Fibroblast of the conjunctiva (primary cell): ENCODE measurements at regions not wholly inside any gene's neighbourhood (a gene's known extent, or its start where the extent isn't known, plus 50 kb on each side); places are given as distances from the start of the nearest gene placed in this dataset.

Experiments
- DNase-seq: peaks from one replicate; pipeline ENCODE4 v3.0.0-alpha.2; 2010; ENCODE audit warnings: low read depth

DNA sequence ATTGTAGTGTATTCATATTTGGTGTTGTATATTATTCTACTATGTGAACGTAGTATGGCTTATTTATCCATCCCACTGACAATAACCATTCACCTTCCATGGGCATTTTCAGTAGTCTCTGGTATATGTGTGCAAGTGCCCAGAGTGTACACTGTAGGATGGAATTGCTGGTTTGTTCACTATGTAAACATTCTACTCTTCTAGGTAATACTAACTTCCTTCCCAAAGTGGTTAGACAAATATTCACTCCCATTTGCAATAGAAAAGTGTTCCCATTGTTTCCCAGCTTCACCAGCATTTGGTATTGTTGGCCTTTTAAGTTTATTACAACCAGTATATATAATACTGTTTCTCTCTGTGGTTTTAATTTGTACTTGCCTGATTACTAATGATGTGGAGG lies 153.7 kb downstream of the C7orf25 start:
- no peak for DNase-seq

DNA sequence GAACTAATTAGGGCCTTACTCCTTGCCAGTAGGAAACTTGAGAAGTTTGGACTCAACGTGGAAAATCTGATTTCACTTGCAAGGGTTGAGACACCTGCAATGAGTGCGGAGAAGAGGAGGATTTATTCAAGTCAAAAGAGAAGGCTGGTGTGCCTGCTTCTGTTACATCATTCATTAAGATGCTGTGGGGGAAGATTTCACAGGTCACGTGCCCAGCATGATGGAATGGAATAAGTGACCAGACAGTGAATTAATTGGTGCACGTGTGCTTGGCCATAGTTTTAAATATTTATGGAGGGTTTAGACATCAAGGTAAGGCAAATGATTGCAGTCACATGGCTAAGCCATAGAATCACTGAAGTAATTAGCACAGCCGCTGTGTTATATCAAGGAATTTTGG lies 155.0 kb downstream of the C7orf25 start:
- DNase-seq = no peak

DNA sequence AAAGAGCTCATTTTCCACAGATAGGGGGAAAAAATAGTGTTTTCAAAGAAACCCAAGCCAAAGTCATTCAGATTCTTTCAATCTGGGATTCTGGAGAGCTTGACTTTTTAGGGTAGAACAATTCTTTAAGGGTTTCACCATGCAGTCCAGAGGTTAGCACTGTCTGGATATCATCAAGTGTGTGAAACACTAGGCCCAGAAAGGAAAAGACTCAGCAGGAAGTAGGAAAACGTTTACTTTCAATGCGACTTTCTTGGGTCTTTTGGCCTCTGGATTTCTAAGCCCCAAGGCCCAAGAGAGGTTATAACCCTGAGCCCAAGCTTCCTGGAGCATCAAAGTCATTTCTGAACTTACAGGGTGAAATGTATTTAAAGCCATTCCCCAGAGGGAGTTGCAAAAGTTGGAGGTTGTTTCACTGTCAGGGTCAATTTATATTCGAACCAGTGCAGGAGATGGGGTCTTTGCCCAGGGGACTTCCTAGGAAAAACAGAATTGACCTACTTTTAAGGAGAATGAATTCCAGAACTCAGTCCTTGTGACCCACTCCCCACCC lies 158.0 kb downstream of the C7orf25 start:
- no peak for DNase-seq

DNA sequence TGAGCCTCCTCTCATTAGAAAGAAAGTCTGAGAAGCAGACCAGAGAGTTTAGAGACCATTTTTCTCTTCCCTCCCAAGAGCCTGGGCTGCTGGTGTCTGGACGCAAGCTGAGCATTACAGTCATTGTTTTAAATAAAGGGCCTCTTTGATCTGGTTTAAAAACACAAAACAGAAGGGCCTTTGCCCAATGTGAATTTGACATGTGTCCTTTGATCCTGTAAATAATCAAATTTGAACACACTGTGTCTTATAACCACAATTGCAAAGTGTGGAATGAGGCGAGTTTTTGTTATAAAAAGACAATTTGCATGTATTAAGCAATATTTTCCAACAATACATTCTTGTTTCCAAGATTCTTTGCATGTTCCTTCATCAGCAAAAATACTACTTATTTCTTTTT lies 158.5 kb downstream of the C7orf25 start:
- no peak for DNase-seq

DNA sequence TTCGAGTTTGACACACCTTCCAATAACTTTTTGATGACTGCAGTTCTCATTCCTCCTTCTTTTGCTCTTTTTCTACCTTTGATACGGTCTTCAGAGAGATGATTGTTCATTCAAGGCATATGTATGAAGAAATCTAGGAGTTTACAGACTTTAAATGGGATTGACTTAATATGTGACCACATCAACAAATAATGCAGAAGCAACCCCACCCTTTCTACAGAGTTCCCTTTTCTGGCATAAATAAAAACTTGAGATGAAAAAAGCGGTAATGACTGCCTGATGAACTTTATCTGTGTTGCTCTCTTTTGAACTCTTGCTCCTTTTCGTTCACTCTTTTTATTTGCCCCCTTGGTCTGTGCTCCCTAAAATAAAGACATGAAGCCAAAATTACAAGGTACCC lies 161.7 kb downstream of the C7orf25 start:
- DNase-seq = no peak

DNA sequence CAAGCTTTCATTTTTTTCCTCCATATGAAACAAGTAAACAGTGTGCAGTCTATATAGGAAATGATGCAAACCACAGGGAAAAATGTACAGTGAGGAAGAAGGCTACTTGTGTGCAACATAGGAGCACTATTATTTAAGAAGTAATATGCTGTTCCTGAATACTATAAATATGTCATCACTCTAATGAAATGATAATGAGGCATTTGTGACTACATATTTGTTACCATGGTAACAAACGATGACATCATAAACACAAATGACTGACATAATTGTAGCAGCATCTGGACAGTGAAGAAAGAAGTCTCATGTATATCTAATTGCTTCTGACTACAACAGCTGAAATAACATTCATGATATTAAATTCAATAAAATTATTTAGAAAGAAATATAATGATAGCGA lies 164.8 kb downstream of the C7orf25 start:
- no peak for DNase-seq

DNA sequence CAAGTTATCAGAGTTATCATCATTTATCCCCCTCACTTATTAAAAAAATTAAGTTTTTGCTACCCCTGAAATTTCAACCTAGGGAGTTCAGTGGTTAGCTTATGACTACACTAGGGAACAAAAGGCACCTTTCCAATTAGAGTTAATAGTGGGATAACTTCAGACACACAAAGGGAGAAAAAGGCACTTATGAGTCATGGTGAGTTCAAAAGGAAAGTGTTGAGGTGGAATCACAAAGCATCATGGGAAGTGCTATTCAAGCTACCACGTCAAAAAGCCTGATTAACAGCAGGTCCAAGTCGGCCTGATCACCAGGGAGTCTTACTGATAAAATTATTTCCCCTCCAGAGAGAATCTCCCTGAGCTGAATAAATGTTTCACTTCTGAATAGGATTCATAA lies 165.7 kb downstream of the C7orf25 start:
- no peak for DNase-seq

DNA sequence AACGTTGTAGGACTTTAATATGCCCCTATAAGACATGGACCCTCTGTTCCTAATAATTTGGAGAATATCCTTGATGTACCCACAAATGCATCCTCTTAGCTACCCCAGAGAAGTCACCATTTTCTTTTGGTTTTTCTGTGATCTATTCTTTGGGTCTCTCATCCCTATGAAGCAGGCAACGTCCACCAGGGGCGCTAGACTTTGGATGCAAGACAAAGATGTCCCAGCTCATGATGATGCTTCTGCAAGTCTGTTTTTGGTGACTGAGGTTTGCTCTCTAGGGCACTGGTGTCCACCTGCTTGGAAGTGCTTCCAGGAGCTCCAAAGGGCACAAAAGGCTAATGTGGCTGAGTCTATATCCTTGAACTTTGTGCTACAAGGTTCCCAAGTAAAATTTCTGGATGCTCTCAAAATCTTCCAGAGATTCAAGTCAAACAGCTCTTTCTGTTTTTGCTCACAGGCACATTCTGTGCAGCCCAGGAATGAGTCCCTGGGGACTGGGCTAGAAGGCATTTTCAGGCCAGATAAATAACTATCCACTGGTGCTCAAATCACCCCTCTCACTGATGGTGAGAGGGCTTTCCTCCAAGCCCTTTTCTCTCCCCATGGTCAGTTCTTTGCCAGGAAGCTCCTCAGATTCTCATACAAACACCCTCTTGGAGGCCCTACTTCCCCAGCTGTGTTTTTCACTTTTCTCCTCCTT lies 166.4 kb downstream of the C7orf25 start:
- DNase-seq = peak; percentile 4

DNA sequence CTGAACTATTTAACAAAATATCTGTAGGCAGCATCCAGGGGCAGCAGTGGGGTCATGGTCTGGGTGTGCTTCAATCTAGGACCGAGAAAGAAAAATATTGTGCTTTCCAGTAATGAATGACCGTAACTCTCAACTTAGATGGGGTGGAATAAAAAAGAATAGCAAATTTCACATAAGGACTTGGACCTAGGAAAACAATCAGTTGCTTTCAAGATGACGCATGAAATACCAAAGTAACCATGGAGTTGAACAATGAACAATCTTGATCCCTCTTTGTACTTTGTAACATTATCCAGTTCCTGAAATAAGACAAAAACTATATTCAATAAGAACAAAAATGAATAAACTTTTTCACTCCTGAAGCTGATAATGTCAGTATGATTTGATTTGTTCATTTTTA lies 167.1 kb downstream of the C7orf25 start:
- DNase-seq = no peak

DNA sequence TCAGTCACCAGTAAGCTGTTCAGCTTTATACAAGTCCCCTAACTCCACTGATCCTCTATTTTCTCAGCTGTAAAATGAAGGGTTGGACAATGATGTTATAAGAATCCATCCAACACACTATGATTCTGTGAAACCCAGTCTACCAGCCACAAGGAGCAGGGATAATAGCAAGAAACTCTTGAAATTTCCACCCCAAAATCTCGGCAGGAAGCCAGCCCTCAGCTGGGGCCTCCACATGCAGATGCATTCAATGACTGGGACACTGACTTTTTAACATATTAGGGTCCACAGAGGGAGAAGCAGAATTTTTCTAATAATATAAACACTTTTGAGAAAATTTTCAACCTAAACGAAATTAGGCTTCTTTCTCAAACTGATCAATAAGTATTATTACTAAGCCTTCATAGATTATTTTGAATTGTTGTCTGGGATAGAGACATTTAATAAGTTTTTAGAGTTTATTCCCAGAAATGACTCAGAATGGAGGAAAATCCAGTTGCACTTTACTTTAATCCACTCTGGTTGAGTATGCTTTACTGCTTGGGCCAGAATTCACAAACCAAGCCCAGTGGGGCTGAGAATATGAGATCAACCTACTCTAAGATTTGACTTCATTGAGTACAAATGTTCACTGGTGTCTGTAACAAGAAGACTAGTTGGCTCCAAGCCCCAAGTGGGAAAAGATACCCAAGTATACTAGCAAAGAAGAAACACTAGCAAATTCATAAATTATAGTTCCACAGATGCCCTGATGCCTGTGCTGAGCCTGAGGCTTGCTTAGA lies 168.6 kb downstream of the C7orf25 start:
- no peak for DNase-seq

DNA sequence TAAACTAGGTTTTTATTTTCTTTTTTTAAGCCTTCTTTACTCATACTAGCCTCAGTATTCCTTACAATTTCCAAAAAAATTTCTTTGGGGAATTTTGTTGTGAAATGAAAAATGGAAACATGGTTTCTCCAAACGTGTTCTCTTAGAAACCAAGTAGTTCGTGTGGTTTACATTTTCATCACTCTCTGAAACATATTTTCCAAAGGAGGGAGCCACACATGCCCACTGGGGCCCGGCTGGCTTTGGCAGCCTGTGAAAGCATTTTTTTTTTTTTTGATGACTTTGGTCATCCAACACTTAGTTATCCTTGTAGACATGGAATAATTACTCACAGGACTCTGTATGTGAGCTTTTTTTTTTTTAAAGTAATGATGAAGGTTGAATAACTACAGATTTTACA lies 169.6 kb downstream of the C7orf25 start:
- no peak for DNase-seq

DNA sequence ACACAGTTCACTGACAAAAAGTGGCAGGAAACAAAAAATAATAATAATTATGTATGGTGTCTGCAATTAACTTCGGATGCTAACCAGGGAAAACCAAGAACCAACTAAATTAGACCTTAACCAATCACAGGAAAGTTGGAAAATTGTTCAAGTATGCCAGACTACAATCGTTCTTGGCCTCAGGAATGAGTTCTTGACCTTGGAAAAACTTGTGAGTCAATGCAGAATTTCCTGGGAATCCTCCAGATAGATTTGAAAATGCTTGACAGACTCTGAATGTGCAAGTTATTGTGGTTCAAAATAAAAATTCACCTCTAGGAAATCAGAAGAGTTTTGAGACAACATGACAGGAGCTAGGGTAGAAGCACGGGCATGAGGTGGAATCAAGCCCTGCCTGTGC lies 171.5 kb downstream of the C7orf25 start:
- no peak for DNase-seq

DNA sequence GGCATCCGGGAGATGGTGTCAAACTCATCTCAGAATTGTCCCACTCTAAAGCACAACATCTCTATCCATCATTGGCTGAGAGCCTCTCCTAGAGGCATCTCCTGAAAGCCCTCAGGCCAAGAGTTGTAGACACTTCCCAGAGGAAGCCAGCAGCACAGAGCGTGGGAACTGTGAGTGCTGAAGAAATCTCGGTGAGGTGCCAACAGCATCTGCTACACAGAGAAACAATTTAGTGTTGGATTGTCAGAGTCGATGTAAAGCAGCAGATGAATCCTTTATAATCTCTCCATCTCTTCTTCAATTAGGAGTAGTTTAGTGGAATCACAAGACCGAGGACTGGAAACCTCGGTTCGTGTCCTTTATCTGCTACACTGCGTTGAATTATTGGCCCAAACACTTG lies 172.2 kb downstream of the C7orf25 start:
- no peak for DNase-seq

DNA sequence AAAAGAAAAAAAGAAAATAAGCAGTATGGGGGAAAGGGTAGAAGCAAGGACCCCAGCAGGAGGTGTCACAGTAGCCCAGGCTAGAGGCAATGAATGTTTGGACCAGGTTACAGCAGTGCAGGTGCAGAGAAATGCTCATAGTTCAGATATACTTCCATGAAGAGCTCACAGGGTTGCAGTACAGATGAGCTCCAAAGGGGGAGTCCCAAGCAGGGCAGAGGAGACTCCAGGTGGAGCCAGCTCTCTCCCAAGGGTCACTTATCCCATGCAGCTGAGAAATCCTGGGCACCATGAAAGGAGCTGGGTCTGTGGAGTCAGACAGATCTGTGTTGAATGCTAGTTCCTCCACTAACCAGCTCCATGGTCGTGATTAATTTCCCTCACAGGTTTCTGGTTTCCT lies 174.9 kb downstream of the C7orf25 start:
- no peak for DNase-seq

DNA sequence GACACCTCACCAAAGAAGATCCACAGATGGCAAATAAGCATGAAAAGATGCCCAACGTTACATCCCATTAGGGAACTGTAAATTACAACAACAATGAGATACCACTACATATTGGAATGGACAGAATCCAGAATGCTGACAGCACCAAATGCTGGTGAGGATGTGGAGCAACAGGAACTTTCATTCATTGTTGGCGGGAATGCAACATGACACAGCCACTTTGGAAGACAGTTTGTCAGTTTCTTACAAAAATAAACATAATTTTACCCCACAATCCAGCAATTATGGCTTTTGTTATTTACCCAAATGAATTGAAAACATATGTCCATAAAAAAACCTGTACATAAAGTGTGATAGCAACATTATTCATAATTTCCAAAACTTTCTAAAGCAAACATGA lies 176.8 kb downstream of the C7orf25 start:
- DNase-seq = no peak

DNA sequence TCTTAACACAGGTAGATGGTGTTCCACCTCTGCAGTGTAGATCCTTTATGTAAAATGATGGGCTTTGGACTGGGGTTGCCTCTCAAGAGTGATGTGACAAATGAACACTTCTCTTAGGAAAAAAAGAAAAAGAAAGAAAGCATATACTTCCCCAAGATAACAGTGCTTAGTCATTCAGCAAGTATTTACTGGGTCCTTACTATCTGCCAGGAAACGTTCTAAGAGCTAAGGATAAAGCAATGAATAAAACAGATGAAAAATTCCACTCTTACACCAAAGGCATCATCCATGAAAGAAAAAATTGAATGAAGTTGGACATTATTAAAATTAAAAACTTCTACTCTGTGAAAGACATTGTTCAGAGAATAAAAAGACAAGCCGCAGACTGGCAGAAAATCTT lies 177.3 kb downstream of the C7orf25 start:
- no peak for DNase-seq

DNA sequence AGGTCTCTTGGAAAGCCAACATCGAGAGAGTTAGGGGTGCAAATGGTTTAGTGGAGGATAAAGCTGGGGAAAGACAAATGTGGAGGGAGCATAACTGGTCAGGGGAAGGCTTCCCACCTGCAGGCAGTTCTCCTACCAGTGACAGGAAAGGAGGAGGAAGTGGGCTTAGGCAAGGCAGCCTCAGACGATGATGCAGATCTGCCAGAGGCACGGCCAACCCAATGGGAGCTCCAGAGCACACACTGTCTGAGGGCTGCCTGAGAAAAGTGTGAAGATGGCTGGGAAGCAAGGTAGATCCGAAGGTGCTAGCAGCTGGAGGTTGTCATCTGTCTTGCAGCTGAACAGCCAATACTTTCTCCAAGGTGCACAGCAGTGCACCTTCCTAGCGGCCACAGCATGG lies 178.8 kb downstream of the C7orf25 start:
- no peak for DNase-seq

DNA sequence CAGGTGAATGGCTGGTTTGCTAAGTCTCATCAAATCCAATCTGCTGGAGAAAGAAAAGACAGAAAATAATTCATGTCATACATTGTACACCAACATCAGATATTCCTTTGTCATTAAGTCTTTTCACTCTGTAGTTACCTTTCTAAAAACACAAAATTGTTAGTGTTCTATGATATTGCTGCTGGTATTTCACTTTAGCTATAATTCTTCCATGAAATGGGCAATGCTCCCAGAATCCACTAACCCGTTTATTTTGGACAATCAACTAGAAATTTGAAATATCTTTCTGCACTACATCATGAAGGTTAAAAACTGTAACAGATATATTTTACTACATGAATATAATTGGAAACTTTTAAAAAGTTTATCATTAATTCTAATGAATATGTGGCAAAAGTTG lies 181.3 kb downstream of the C7orf25 start:
- no peak for DNase-seq

DNA sequence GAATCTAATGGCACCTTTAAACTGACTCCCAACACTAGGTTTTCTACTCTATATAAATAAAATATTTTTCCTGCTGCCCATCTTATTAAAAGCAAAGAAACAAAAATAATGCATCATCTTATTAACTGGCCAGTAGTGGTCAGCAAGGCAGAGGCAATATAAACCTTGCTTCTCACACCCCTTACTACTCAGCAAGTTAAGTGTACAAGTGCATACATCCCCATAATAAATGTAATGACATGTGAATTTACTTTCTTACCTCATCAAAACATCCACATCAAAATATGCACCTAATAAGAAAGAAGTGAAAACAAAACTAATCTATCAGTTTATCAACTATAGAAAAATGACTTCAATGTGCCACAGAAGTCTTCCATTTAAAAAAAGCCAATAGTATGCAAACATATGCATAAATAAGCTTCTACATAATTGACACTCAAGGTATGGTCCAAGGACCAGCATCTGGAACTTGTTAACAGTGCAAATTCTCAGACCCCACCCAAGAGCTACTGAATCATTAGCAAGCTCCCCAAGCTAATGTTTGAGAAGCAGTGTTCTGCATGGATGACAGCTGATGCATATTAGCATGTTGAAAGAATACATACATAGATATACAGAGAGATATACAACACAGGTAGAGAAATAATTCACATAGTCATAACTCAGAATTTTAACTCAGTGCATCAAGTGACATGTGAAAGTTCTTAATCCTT lies 182.7 kb downstream of the C7orf25 start:
- no peak for DNase-seq

DNA sequence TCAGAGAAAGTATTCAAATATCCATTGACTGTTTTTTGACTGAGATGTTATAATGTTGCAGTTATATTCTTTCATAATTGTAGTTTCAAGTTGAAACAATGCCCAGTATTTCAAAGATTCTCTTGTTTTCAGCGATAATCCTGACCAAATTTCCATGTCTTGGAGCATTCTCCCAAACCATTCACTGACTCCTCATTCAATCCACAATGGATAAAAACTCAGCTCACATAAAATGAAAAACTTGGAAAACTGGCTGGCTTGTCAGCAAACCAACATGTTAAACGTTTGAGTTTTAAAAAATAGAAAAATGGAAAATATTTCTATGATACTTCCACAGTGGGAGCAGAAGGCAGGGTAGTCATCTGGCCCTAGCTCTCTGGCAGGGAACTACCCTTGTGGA lies 184.4 kb downstream of the C7orf25 start:
- no peak for DNase-seq

DNA sequence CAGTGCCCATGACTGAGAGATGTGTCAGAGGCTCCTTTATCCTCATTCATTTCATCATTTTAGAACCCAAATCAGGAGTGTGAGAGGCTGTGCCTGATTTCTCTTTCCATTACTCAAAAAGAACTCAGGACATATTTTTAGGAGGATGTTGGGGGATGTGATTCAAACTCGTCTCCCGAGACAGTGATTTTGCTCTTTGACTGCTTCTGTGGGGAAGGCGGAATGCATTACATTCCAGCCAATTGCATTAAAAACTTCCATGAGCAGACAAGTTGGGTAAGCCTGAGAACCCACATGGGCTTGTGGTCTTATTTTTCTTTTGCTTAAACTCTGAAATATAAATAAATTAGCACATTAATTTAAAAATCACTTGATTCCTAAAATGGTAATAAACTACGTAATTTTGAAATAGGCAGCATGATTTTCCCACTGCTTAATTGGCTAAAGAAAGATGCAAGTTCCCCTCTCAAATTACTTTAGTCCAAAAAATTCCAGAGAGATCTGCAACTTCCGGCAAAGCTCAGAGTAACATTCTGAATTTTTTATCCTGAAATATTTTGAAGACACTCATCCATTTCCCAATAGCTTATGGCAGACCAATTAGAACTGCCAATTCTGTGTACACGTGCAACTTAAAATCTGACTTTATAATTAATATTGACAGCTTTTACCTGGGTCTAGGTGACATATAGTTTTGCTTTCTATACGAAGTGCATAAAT lies 185.6 kb downstream of the C7orf25 start:
- DNase-seq = no peak

DNA sequence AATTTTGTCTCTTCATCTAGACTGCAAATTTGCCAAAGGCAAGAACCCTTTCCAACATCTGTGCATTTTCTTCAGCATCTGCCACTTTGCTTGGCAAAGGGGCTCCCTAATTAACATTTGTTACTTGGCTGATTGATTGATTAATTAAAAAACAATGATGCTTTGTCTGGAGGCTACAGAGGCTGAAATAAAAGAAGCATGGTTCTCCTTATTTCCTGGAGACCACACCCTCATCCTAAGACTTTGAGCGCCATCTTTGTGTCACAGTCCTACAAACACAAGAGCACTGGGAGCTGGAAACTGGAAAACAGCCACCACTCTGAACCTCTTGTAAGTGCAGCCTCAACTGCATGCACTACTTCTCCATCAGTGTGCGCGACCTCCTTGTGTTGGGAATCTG lies 189.2 kb downstream of the C7orf25 start:
- no peak for DNase-seq
